ENCODE measurements at regions not wholly inside any gene's neighbourhood (a gene's known extent, or its start where the extent isn't known, plus 50 kb on each side); places are given as distances from the start of the nearest gene placed in this dataset.
A peak's percentile ranks its signal among the peaks of the same experiment; 100 is the strongest.

DNA sequence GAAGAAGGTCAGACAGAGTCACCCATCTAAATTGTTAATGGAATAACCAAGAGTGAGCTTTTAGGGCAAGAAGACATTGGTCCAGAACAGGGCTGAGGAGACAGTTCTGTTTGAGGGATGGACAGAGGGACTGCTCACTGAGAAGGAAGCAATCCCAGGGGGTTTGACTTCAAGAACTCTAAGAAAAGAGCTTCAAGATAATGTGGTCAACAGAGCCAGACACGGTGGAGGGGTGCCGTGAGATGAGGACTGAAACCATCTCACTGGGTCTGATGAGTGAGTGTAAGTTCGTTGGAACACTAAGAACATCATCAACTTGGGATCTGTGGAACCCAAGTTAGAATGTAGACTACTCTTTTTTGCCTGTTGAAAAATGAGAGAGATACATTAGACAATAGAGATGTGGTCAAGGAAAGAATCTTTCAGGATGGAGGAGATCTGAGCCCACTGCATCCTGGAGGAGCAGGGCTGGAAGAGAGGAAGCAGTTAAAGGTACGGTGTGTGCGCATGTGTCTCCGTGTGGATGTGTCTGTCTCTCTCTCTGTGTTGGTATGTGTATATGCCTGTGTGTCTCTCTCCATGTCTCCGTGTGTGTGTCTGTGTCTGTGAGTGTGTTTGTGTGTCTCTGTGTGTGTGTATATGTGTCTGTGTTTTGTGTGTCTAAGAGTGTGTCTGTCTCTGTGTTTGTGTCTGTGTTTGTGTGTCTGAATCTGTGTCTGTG is 172.1 kb downstream of the MYCN start:
- no peak overlapping the region for H3K23ac ChIP-seq (ENCODE audit: low read depth, low read length)
- no peaks in the 10 kb centered on the region for H3K36me3 ChIP-seq (ENCODE audit: control insufficient read depth, insufficient read depth, low read length)
- H2AK5ac ChIP-seq (ENCODE audit: low read depth, low read length): no peak overlapping the region
- H3K4me2 ChIP-seq (ENCODE audit: low read depth, low read length): no peak overlapping the region
- H3K27ac ChIP-seq (ENCODE audit: insufficient read depth, low read length): no peak overlapping the region
- H2BK15ac ChIP-seq (ENCODE audit: low read depth, low read length): no peak overlapping the region
- H2BK120ac ChIP-seq (ENCODE audit: low read depth, low read length): no peak overlapping the region
- H2BK20ac ChIP-seq (ENCODE audit: low read depth, low read length): no peak overlapping the region
- H2AK9ac ChIP-seq (replicated peaks; ENCODE audit: low read depth, low read length, poor library complexity): no peak overlapping the region
- CTCF ChIA-PET: no interaction called here
- peak overlapping the region; percentile 24 for H2BK5ac ChIP-seq (ENCODE audit: low read depth, low read length, poor library complexity, severe bottlenecking)
- POLR2A ChIA-PET (ENCODE audit: unreplicated experiment): no interaction called here
- no peaks in the 10 kb centered on the region for H3K27me3 ChIP-seq (ENCODE audit: control insufficient read depth, insufficient read depth, low read length)
- H3K56ac ChIP-seq (ENCODE audit: extremely low read depth, insufficient read depth, low read length): no peak overlapping the region
- H4K20me1 ChIP-seq (ENCODE audit: insufficient read depth, low read length): no peaks in the 10 kb centered on the region
- H3K9ac ChIP-seq (ENCODE audit: low read depth, low read length): no peak overlapping the region
- no peak overlapping the region for H4K8ac ChIP-seq (ENCODE audit: low read depth in 2 of 2, low read length in 2 of 2)
- ATAC-seq (ENCODE audit: low read depth) (no peak), DNase-seq (no peak)
- no peak overlapping the region for H4K5ac ChIP-seq (ENCODE audit: low read depth, low read length)
- no peaks in the 10 kb centered on the region for H3K4me1 ChIP-seq (ENCODE audit: control insufficient read depth, insufficient read depth, low read length)
- dilution Hi-C loops (cut with HindIII; ENCODE audit: low sequenced_read_pairs, unreplicated experiment) (no loop called here), in situ Hi-C loops (cut with MboI; ENCODE audit: low sequenced_read_pairs) (no loop called here), intact Hi-C loops (cut with micrococcal nuclease) (no loop called here)
- peaks cover 26% of the 10 kb centered on the region for H3K9me3 ChIP-seq (ENCODE audit: control insufficient read depth, insufficient read depth, low read length)
- no peaks in the 10 kb centered on the region for H3K79me1 ChIP-seq (ENCODE audit: low read depth in 1 of 2, low read length in 2 of 2)
- H3K18ac ChIP-seq (ENCODE audit: low read depth, low read length): no peak overlapping the region
- TF ChIP-seq CEBPB (IDR thresholded peaks at IDR 0.05; ENCODE audit: low read depth, low read length): no peak
- TF ChIP-seq FOS (IDR thresholded peaks at IDR 0.05; ENCODE audit: low read depth, low read length): no peak
- no peak overlapping the region for H3K14ac ChIP-seq (replicated peaks; ENCODE audit: low read depth, low read length)
- H2AFZ ChIP-seq (replicated peaks; ENCODE audit: low read length, poor library complexity): no peak overlapping the region
- 57% methylated on average over 3 of the region's 7 CpGs; no CpG with 5 or more reads in 1 of the 2 experiments for WGBS, 2 experiments (ENCODE audit: extremely low coverage in 2 of 2, insufficient read length in 1 of 2)
- H3K4me3 ChIP-seq (ENCODE audit: insufficient read depth, low read depth, low read length): no peak overlapping the region
- BruUV-seq (replicated peaks): no TSS peak
- no peaks in the 10 kb centered on the region for H3K9me1 ChIP-seq (ENCODE audit: insufficient read depth, low read length)
- no peak overlapping the region for H3K4ac ChIP-seq (ENCODE audit: low read depth, low read length)
- H4K91ac ChIP-seq (ENCODE audit: insufficient read depth, low read depth, low read length): no peak overlapping the region

Data from IMR-90 (cell line).